Sciatic nerve (tissue), 2 donors: ENCODE measurements at regions not wholly inside any gene's neighbourhood (a gene's known extent, or its start where the extent isn't known, plus 50 kb on each side); places are given as distances from the start of the nearest gene placed in this dataset.
A peak's percentile ranks its signal among the peaks of the same experiment; 100 is the strongest.

Experiments used
- ATAC-seq: fragments of 200-7000 bp; cut with Tn5 transposase; one replicate; pipeline ENCODE4 v1.9.1; 2020; ENCODE audit warnings: mild to moderate bottlenecking, moderate library complexity
- DNase-seq: peaks from one replicate; pipeline ENCODE4 v3.0.0-alpha.2; 2020; ENCODE audit warnings: low spot score
- intact Hi-C: fragments of 100-400 bp; cut with DNase I; formaldehyde crosslinking; loops from one replicate; pipeline ENCODE4 v1.14.2; 2022
- donor health status: DM: no; HTN: no; CAD: no.
- donor health status: DM: no; HTN: no; CAD: no.

- intact Hi-C loops, result no loop called here
- ATAC-seq (no peak), DNase-seq (no peak)
Observed at GRCh38 chr12:89084751-89085150, 267.6 kb downstream of the DUSP6 start.

- no peak for DNase-seq
- ATAC-seq, result no peak
- intact Hi-C loops, result no loop called here
Observed at GRCh38 chr12:89083491-89083890, 268.8 kb downstream of the DUSP6 start.

- DNase-seq (no peak), ATAC-seq (no peak)
- intact Hi-C loops, result no loop called here
Observed at GRCh38 chr12:89082370-89082753, 269.9 kb downstream of the DUSP6 start.

GRCh38 chr12:89081719-89082369 lies 270.5 kb downstream of the DUSP6 start:
- intact Hi-C loops, result no loop called here
- no peak for DNase-seq
- ATAC-seq, result no peak

GRCh38 chr12:89080793-89081465 lies 271.4 kb downstream of the DUSP6 start:
- intact Hi-C loops, result no loop called here
- ATAC-seq (no peak), DNase-seq (no peak)

- ATAC-seq (no peak), DNase-seq (no peak)
- intact Hi-C loops, result no loop called here
Observed at GRCh38 chr12:89075880-89076540, 276.3 kb downstream of the DUSP6 start.

GRCh38 chr12:89073659-89074058 lies 278.6 kb downstream of the DUSP6 start:
- DNase-seq (no peak), ATAC-seq (no peak)
- intact Hi-C loops, result no loop called here

- no peak for DNase-seq
- ATAC-seq, result no peak
Observed at GRCh38 chr12:89073027-89073398, 279.3 kb downstream of the DUSP6 start.

GRCh38 chr12:89072294-89073026 lies 279.8 kb downstream of the DUSP6 start:
- DNase-seq (no peak), ATAC-seq (no peak)
- intact Hi-C loops, result no loop called here

More at GRCh38 chr12:89073027-89073398, 279.3 kb downstream of the DUSP6 start:
- intact Hi-C loops, result no loop called here

- DNase-seq (no peak), ATAC-seq (no peak)
- intact Hi-C loops, result no loop called here
Observed at GRCh38 chr12:89070603-89071002, 281.7 kb downstream of the DUSP6 start.

GRCh38 chr12:89069431-89069830 lies 282.9 kb downstream of the DUSP6 start:
- no peak for DNase-seq
- intact Hi-C loops, result no loop called here
- no peak for ATAC-seq

GRCh38 chr12:89067421-89068187 lies 284.7 kb downstream of the DUSP6 start:
- intact Hi-C loops, result no loop called here
- DNase-seq (no peak), ATAC-seq (no peak)

- ATAC-seq (no peak), DNase-seq (no peak)
- intact Hi-C loops, result no loop called here
Observed at GRCh38 chr12:89064780-89065179, 287.5 kb downstream of the DUSP6 start.

GRCh38 chr12:89064151-89064550 lies 288.1 kb downstream of the DUSP6 start:
- ATAC-seq (no peak), DNase-seq (no peak)
- intact Hi-C loops, result no loop called here

- ATAC-seq, result no peak
- no peak for DNase-seq
- intact Hi-C loops, result no loop called here
Observed at GRCh38 chr12:89062996-89063395, 289.3 kb downstream of the DUSP6 start.

GRCh38 chr12:89059721-89060541 lies 292.4 kb downstream of the DUSP6 start:
- ATAC-seq (peak; percentile 49), DNase-seq (no peak)
- intact Hi-C loops, result no loop called here

- intact Hi-C loops, result no loop called here
- DNase-seq (no peak), ATAC-seq (no peak)
Observed at GRCh38 chr12:89059056-89059455, 293.2 kb downstream of the DUSP6 start.

- DNase-seq (no peak), ATAC-seq (no peak)
- intact Hi-C loops, result no loop called here
Observed at GRCh38 chr12:89058402-89058801, 293.9 kb downstream of the DUSP6 start.
